ENCODE measurements at regions not wholly inside any gene's neighbourhood (a gene's known extent, or its start where the extent isn't known, plus 50 kb on each side); places are given as distances from the start of the nearest gene placed in this dataset.

DNA sequence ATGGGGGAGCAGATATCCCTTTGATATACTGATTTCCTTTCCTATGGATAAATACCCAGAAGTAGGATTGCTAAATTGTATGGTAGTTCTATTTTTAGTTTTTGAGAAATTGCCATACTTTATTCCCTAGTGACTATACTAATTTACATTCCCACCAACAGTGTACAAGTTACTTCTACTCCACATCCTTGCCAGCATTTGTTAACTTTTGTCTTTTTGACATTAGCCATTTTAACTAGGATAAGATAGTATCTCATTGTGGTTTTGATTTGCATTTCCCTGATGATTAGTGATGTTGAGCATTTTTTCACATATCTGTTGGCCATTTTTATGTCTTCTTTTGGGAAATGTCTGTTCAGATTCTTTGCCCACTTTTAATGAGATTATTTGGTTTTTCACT, 620.6 kb upstream of the CAMK1G start:
- no peak for DNase-seq (ENCODE audit: low spot score)
- Histone ChIP-seq H3K27ac (no peak overlapping the region), H3K4me3 (no peak overlapping the region)
- TF ChIP-seq, protein P1, sequence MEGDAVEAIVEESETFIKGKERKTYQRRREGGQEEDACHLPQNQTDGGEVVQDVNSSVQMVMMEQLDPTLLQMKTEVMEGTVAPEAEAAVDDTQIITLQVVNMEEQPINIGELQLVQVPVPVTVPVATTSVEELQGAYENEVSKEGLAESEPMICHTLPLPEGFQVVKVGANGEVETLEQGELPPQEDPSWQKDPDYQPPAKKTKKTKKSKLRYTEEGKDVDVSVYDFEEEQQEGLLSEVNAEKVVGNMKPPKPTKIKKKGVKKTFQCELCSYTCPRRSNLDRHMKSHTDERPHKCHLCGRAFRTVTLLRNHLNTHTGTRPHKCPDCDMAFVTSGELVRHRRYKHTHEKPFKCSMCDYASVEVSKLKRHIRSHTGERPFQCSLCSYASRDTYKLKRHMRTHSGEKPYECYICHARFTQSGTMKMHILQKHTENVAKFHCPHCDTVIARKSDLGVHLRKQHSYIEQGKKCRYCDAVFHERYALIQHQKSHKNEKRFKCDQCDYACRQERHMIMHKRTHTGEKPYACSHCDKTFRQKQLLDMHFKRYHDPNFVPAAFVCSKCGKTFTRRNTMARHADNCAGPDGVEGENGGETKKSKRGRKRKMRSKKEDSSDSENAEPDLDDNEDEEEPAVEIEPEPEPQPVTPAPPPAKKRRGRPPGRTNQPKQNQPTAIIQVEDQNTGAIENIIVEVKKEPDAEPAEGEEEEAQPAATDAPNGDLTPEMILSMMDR (IDR thresholded peaks at IDR 0.05) = no peak

DNA sequence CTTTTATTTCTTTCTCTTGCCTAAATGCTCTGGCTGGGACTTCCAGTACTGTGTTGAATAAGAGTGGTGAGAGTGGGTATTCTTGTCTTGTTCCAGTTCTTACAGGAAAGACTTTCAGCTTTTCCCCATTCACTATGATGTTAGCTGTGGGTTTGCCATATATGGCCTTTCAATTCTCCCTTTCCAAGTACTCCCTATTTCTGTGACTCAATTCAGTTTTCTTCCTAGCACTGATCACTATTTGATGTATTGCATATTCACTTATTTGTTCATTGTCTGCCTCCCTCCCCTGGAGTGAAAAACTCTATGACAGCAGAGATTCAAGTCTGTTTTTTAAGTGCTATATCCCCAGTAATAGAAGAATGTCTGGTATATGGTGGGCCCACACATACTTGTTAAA, 618.2 kb upstream of the CAMK1G start:
- no peak for DNase-seq (ENCODE audit: low spot score)
- TF ChIP-seq, protein P1 (IDR thresholded peaks at IDR 0.05) = no peak
- H3K27ac ChIP-seq = no peak overlapping the region
- H3K4me3 ChIP-seq = no peak overlapping the region

DNA sequence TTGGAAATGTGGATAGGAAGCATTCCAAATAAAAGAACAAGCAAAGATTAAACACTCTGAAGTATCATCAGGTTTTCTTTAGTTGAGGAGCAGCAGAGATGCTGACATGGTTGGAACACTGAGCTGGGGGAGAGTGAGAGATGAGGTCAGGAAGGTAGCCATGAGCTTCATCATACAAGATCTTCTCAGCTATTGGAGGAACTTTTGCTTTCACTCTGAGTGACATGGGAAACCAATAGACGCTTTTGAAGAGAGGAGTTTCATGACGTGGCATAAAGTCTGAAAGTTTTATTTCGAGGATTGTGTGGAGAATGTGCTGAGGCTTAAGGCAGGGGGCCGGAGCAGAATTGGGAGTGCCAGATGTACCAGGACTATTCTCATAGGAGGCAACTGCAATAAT, 616.2 kb upstream of the CAMK1G start:
- no peak for DNase-seq (ENCODE audit: low spot score)
- no peak overlapping the region for H3K4me3 ChIP-seq
- no peak overlapping the region for H3K27ac ChIP-seq
- TF ChIP-seq, protein P1 (IDR thresholded peaks at IDR 0.05) = no peak

DNA sequence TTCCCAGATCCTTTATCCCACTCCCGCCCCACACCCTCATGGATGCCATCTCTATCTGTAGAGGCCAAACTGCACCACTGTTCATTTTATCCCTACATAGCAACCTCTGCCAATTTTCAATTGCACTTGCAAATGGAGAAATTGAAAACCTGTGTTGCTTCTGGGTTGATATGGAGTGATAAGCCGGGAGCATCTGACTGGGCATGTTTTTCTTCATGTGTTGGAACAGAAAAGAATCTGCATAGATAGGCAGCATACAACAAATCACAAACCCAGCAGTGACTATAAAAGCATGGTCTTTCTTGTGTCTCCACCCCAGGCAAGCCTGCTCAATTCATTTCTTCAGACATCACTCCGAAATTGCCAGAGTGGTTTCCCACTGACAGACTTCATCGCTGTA, 608.8 kb upstream of the CAMK1G start:
- DNase-seq (ENCODE audit: low spot score) = no peak
- TF ChIP-seq, protein P1 (IDR thresholded peaks at IDR 0.05) = no peak

DNA sequence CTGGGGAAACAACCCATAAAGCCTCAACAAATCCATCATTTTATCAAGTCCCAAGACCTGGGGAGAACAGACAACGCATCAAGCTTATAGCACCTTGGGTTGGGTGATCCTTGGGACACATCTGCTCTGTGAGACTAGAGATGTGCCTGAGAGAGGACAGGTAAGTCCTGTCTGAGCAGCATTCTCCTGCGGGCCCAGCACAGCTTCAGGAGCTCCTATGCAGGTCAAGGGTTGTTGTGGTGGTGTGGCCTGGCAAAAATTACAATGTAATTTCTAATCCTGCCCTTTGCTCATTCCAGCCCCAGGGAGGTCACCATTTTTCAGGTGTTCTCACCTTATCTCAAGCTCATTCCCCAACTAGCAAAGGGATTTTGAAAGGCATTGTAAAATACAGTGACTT, 608.1 kb upstream of the CAMK1G start:
- H3K27ac ChIP-seq = no peak overlapping the region
- H3K4me3 ChIP-seq = no peak overlapping the region
- no peak for DNase-seq (ENCODE audit: low spot score)
- TF ChIP-seq, protein P1 (IDR thresholded peaks at IDR 0.05) = no peak

More for the DNA sequence above, 608.8 kb upstream of the CAMK1G start:
- no peak overlapping the region for H3K27ac ChIP-seq
- H3K4me3 ChIP-seq = no peak overlapping the region

DNA sequence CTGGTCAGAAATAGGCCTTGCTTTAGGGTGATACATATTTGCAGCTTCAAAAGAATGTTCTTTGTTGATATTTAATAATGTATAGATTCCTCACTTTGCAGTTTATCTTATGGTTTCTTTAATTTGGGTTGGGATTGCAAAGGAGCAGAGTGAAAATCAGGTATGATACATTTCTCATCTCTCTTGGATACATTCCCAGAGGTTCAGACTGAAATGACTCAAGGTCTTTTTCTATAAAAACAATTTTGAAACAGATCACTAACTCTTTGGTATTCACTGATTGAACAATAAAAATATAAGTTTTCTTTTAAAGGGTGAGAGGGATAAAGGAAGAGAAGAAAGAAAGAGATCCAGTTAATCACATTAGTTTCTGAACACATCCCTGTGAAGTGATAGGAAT, 606.5 kb upstream of the CAMK1G start:
- H3K4me3 ChIP-seq = no peak overlapping the region
- H3K27ac ChIP-seq = no peak overlapping the region
- DNase-seq (ENCODE audit: low spot score) = no peak
- TF ChIP-seq, protein P1 (IDR thresholded peaks at IDR 0.05) = no peak

DNA sequence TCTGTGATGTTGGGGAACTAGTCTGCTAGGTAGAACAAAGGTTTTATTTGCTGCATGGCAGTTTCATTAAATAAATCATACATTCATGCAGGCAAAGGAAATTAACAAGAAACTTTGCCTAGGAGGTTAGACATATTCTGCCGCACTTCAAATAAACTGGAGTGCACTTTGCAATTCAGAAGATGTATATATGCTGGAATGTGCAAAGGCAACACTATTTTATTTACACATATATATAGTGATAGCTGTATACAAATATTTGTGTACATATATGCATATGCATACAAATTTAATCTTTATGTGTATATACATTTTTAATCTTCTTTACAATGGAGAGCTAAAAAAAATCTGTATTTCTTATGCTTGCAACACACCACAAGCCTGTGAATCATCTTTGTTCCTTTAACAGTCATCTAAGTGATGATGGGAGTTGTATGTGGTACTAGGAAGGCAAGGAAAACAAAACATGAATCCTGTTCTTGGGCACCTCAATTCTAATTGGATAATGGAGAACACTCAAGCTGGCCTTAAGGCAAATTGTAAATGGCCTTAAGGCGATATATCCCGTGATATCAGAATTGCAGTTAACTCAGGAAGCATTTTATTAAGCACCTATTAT, 605.8 kb upstream of the CAMK1G start:
- TF ChIP-seq, protein P1 (IDR thresholded peaks at IDR 0.05) = no peak
- DNase-seq (ENCODE audit: low spot score) = no peak
- no peak overlapping the region for H3K4me3 ChIP-seq
- H3K27ac ChIP-seq = no peak overlapping the region
